ENCODE measurements at regions not wholly inside any gene's neighbourhood (a gene's known extent, or its start where the extent isn't known, plus 50 kb on each side); places are given as distances from the start of the nearest gene placed in this dataset.

DNA sequence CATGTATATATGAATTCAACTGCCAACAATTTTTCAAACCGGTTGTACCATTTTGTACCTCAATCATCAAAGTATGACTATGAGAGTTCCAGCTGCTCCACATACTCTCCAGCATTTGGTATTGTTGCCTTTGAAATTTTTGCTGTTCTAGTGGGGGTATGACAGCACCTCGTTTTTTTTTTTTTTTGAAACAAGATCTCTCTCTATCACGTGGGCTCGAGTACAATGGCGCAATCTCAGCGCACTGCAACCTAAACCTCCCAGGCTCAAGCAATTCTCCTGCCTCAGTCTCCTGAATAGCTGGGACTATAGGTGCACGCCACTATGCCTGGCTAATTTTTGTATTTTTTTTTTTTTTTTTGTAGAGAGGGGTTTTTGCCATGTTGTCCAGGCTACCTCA is 144.7 kb upstream of the JARID2 start:
- TF ChIP-seq, protein P1, sequence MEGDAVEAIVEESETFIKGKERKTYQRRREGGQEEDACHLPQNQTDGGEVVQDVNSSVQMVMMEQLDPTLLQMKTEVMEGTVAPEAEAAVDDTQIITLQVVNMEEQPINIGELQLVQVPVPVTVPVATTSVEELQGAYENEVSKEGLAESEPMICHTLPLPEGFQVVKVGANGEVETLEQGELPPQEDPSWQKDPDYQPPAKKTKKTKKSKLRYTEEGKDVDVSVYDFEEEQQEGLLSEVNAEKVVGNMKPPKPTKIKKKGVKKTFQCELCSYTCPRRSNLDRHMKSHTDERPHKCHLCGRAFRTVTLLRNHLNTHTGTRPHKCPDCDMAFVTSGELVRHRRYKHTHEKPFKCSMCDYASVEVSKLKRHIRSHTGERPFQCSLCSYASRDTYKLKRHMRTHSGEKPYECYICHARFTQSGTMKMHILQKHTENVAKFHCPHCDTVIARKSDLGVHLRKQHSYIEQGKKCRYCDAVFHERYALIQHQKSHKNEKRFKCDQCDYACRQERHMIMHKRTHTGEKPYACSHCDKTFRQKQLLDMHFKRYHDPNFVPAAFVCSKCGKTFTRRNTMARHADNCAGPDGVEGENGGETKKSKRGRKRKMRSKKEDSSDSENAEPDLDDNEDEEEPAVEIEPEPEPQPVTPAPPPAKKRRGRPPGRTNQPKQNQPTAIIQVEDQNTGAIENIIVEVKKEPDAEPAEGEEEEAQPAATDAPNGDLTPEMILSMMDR (conservative IDR thresholded peaks at IDR 0.05) = no peak
- no peak overlapping the region for H3K4ac ChIP-seq (ENCODE audit: low read depth, low read length)
- no peak overlapping the region for H4K91ac ChIP-seq (ENCODE audit: insufficient read length, low read depth, low read length)
- no peak overlapping the region for H3K27ac ChIP-seq (ENCODE audit: insufficient read length, low read depth, low read length)
- no peak overlapping the region for H2AFZ ChIP-seq (ENCODE audit: low read length)
- no peak for DNase-seq
- H3K23me2 ChIP-seq (ENCODE audit: insufficient read length, low read depth, low read length, poor library complexity, severe bottlenecking) = no peaks in the 10 kb centered on the region
- no peak overlapping the region for H3K56ac ChIP-seq (ENCODE audit: insufficient read length, low read depth, low read length)
- no peak overlapping the region for H4K5ac ChIP-seq (ENCODE audit: insufficient read length, low read depth, low read length)
- H2BK120ac ChIP-seq (ENCODE audit: low read depth, low read length, poor library complexity, severe bottlenecking) = no peak overlapping the region
- no peak overlapping the region for H2BK5ac ChIP-seq (ENCODE audit: insufficient read length, low read length)
- H2AK5ac ChIP-seq (ENCODE audit: insufficient read length, low read length) = no peak overlapping the region
- H4K20me1 ChIP-seq (ENCODE audit: control insufficient read depth, insufficient read depth, insufficient read length) = no peaks in the 10 kb centered on the region
- H2BK15ac ChIP-seq (ENCODE audit: low read depth, low read length) = no peak overlapping the region
- H3K23ac ChIP-seq (ENCODE audit: insufficient read length, low read depth, low read length) = no peak overlapping the region
- H3K79me1 ChIP-seq (ENCODE audit: insufficient read depth, low read depth, low read length, poor library complexity, severe bottlenecking) = no peaks in the 10 kb centered on the region
- no peak overlapping the region for H2BK12ac ChIP-seq (ENCODE audit: insufficient read length, low read depth, low read length)
- no peak overlapping the region for H3T11ph ChIP-seq (ENCODE audit: low read length)
- H3K9ac ChIP-seq (ENCODE audit: extremely low read depth, insufficient read length, low read length) = no peak overlapping the region
- H3K4me2 ChIP-seq (ENCODE audit: insufficient read depth, insufficient read length, low read length) = no peak overlapping the region
- Mint-ChIP-seq H3K27me3 (ENCODE audit: low read depth) (no peaks in the 10 kb centered on the region), H3K4me1 (no peaks in the 10 kb centered on the region; a peak in 2 of 4 replicates), H3K27ac (no peak overlapping the region), H3K4me3 (no peak overlapping the region), H3K9me3 (peaks cover 4 to 8% of the 10 kb centered on the region in 2 experiments; a peak in 2 of 5 replicates), H3K36me3 (ENCODE audit: insufficient read depth in 1 of 3, low read depth in 3 of 3) (peaks cover 0 to 4% (median 0%) of the 10 kb centered on the region in 3 experiments; a peak in 4 of 7 replicates)
- H3K18ac ChIP-seq (ENCODE audit: insufficient read length, low read depth, low read length) = no peak overlapping the region
- WGBS (ENCODE audit: extremely low coverage, insufficient read length, low lambda C conversion rate) = no CpG with 5 or more reads among the region's 7 CpGs
- H3K9me3 ChIP-seq (ENCODE audit: control insufficient read depth, low read depth, low read length) = no peaks in the 10 kb centered on the region
- H2BK20ac ChIP-seq (ENCODE audit: low read depth, low read length, poor library complexity, severe bottlenecking) = no peak overlapping the region
- H4K8ac ChIP-seq (replicated peaks; ENCODE audit: insufficient read length, low read depth, low read length) = no peak overlapping the region
- no peak overlapping the region for H3K14ac ChIP-seq (ENCODE audit: insufficient read depth, low read length)
- H3K27me3 ChIP-seq (ENCODE audit: insufficient read depth, low read length) = no peaks in the 10 kb centered on the region
- H3K79me2 ChIP-seq (ENCODE audit: insufficient read depth, low read length) = no peaks in the 10 kb centered on the region
- H3K4me1 ChIP-seq (ENCODE audit: insufficient read depth, low read length) = no peaks in the 10 kb centered on the region; the same call in 1 of the 2 replicates
